Trophoblast cell (in vitro differentiated cells and primary cell): ENCODE measurements at regions not wholly inside any gene's neighbourhood (a gene's known extent, or its start where the extent isn't known, plus 50 kb on each side); places are given as distances from the start of the nearest gene placed in this dataset.

Experiments
- DNase-seq, 2 donors: peaks; one replicate each; pipeline ENCODE4 v3.0.0-alpha.2; 2016
- H2AFZ ChIP-seq: 2 replicates; pipeline ENCODE4 v1.6.1; 2013; ENCODE audit warnings: low read length, moderate library complexity, mild to moderate bottlenecking; ENCODE audit not compliant: insufficient read depth, poor library complexity
- H2AK5ac ChIP-seq: 2 replicates; pipeline ENCODE4 v1.6.1; 2013; ENCODE audit warnings: mild to moderate bottlenecking, low read length
- H2BK120ac ChIP-seq: 2 replicates; pipeline ENCODE4 v1.6.1; 2013; ENCODE audit warnings: low read length, mild to moderate bottlenecking, moderate library complexity; ENCODE audit not compliant: insufficient read depth, poor library complexity
- H2BK12ac ChIP-seq: 2 replicates; pipeline ENCODE4 v1.6.1; 2013; ENCODE audit warnings: mild to moderate bottlenecking, low read length, moderate library complexity
- H2BK5ac ChIP-seq: 2 replicates; pipeline ENCODE4 v1.6.1; 2013; ENCODE audit warnings: low read length, low read depth, moderate library complexity, mild to moderate bottlenecking; ENCODE audit not compliant: poor library complexity
- H3K14ac ChIP-seq: 2 replicates; pipeline ENCODE4 v1.6.1; 2013; ENCODE audit warnings: mild to moderate bottlenecking, low read length
- H3K18ac ChIP-seq: 2 replicates; pipeline ENCODE4 v1.6.1; 2013; ENCODE audit warnings: mild to moderate bottlenecking, low read length
- H3K23ac ChIP-seq: 2 replicates; pipeline ENCODE4 v1.6.1; 2013; ENCODE audit warnings: low read length
- H3K27ac ChIP-seq: 2 replicates; pipeline ENCODE4 v1.5.1; 2013; ENCODE audit warnings: low read depth, mild to moderate bottlenecking, inconsistent platforms, low read length, moderate library complexity
- H3K27me3 ChIP-seq: 2 replicates; pipeline ENCODE4 v1.6.1; 2013; ENCODE audit warnings: inconsistent platforms, mild to moderate bottlenecking, low read length, moderate library complexity; ENCODE audit not compliant: insufficient read depth
- H3K36me3 ChIP-seq, 2 experiments: 1 replicate in 1 of 2; 2 replicates in 1 of 2; pipeline ENCODE4 v1.6.1; 2013; ENCODE audit warnings: low read length in 2 of 2, mild to moderate bottlenecking in 2 of 2, moderate library complexity in 1 of 2; ENCODE audit not compliant: insufficient read depth in 2 of 2, control insufficient read depth in 1 of 2
- H3K4ac ChIP-seq: 2 replicates; pipeline ENCODE4 v1.6.1; 2013; ENCODE audit warnings: low read depth, mild to moderate bottlenecking, low read length, moderate library complexity
- H3K4me1 ChIP-seq, 2 experiments: 1 replicate in 1 of 2; 2 replicates in 1 of 2; pipeline ENCODE4 v1.6.1; 2013; ENCODE audit warnings: low read length in 2 of 2, mild to moderate bottlenecking in 2 of 2, moderate library complexity in 1 of 2; ENCODE audit not compliant: insufficient read depth in 2 of 2, control insufficient read depth in 1 of 2
- H3K4me2 ChIP-seq: 2 replicates; pipeline ENCODE4 v1.6.1; 2013; ENCODE audit warnings: inconsistent platforms, mild to moderate bottlenecking, low read length, moderate library complexity
- H3K4me3 ChIP-seq: 2 replicates; pipeline ENCODE4 v1.5.1; 2013; ENCODE audit warnings: mild to moderate bottlenecking, low read depth, low read length, inconsistent platforms
- H3K79me1 ChIP-seq: one replicate; pipeline ENCODE4 v1.6.1; 2013; ENCODE audit warnings: low read length
- H3K79me2 ChIP-seq: 2 replicates; pipeline ENCODE4 v1.6.1; 2013; ENCODE audit warnings: low read length, mild to moderate bottlenecking; ENCODE audit not compliant: control insufficient read depth, insufficient read depth, poor library complexity
- H3K9ac ChIP-seq: 2 replicates; pipeline ENCODE4 v1.6.1; 2013; ENCODE audit warnings: mild to moderate bottlenecking, low read length
- H3K9me3 ChIP-seq: 2 replicates; pipeline ENCODE4 v1.6.1; 2013; ENCODE audit warnings: low read depth, mild to moderate bottlenecking, control low read depth, inconsistent platforms, low read length; ENCODE audit not compliant: insufficient read depth
- H4K12ac ChIP-seq: 2 replicates; pipeline ENCODE4 v1.6.1; 2013; ENCODE audit warnings: low read depth, mild to moderate bottlenecking, low read length, moderate library complexity
- H4K8ac ChIP-seq: 2 replicates; pipeline ENCODE4 v1.6.1; 2013; ENCODE audit warnings: low read depth, mild to moderate bottlenecking, low read length, moderate library complexity
- H4K91ac ChIP-seq: one replicate; pipeline ENCODE4 v1.6.1; 2013; ENCODE audit warnings: low read depth, mild to moderate bottlenecking, low read length, moderate library complexity
- WGBS: extraction: QIAGEN DNeasy Blood & Tissue Kit; methylation state at CpG from one replicate; pipeline ENCODE4 v1.1.7; 2013; ENCODE audit warnings: missing lambda C conversion rate; ENCODE audit not compliant: insufficient read length, insufficient coverage; ENCODE audit errors: extremely low coverage; 5-methylcytosine and 5-hydroxymethylcytosine counted together

DNA sequence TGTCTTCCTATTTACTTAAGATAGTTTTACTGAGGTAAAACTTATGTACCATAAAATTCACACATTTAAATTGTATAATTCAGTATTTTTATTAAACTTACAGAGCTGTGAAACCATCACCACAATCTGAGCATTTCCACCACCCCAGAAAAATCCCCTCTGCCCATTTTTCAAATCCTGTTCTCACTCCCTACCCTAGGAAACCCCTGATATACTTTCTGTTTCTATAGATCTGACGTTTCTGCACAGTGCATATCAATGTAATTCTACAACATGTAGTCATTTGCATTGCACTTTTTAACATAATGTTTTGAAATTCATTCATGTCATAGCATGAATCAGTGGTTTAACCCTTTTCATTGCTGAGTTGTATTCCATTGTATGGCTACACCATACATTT is 96.7 kb upstream of the OPRM1 start:
- Histone ChIP-seq H4K91ac (no peak overlapping the region), H3K4me3 (no peak overlapping the region), H3K79me1 (no peaks in the 10 kb centered on the region), H2BK120ac (no peak overlapping the region), H3K79me2 (no peaks in the 10 kb centered on the region), H2AFZ (no peak overlapping the region), H3K4ac (no peak overlapping the region), H2BK12ac (no peak overlapping the region), H3K23ac (no peak overlapping the region), H3K14ac (no peak overlapping the region), H3K9me3 (no peaks in the 10 kb centered on the region), H3K36me3 (no peaks in the 10 kb centered on the region), H3K18ac (no peak overlapping the region), H2BK5ac (no peak overlapping the region), H4K12ac (no peak overlapping the region), H4K8ac (no peak overlapping the region), H3K27me3 (no peaks in the 10 kb centered on the region), H3K4me1 (peaks cover 0 to 2% of the 10 kb centered on the region in 2 experiments), H3K9ac (no peak overlapping the region), H3K27ac (no peak overlapping the region), H3K4me2 (no peak overlapping the region), H2AK5ac (no peak overlapping the region)
- no peak for DNase-seq
- no CpG with 5 or more reads among the region's 1 CpG for WGBS

DNA sequence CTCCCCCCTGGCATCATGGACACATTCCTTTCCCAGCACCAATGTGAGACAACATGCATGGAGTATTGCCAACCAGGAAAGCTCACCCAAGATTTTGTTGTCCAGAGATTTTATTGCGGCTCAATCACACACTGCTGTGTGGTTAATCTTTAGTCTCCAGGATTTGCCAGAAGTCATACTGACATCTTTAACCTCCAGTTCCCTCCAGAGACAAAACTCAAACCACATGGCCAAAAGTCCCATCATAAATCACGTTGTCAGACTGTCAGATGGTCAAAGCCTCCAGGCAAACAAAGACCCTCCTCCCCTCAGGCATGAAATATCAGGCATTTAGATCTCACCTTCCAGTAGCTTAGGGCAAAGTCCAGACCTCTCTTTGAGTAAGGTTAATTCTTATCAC is 97.3 kb upstream of the OPRM1 start:
- Histone ChIP-seq H3K14ac (no peak overlapping the region), H3K27me3 (no peaks in the 10 kb centered on the region), H4K12ac (no peak overlapping the region), H3K9ac (no peak overlapping the region), H3K36me3 (no peaks in the 10 kb centered on the region), H3K9me3 (no peaks in the 10 kb centered on the region), H4K91ac (no peak overlapping the region), H3K4ac (no peak overlapping the region), H2AK5ac (no peak overlapping the region), H3K23ac (no peak overlapping the region), H3K79me1 (no peaks in the 10 kb centered on the region), H3K4me2 (no peak overlapping the region), H3K4me1 (peaks cover 0 to 2% of the 10 kb centered on the region in 2 experiments), H2AFZ (no peak overlapping the region), H3K27ac (no peak overlapping the region), H2BK5ac (no peak overlapping the region), H3K79me2 (no peaks in the 10 kb centered on the region), H3K4me3 (no peak overlapping the region), H2BK12ac (no peak overlapping the region), H2BK120ac (no peak overlapping the region), H3K18ac (no peak overlapping the region), H4K8ac (no peak overlapping the region)
- WGBS, result no CpG with 5 or more reads among the region's 2 CpGs
- no peak for DNase-seq

- Histone ChIP-seq H4K12ac (no peak overlapping the region), H2BK120ac (no peak overlapping the region), H3K9me3 (no peaks in the 10 kb centered on the region), H4K91ac (no peak overlapping the region), H3K27me3 (no peaks in the 10 kb centered on the region), H2AK5ac (no peak overlapping the region), H2AFZ (no peak overlapping the region), H3K4me2 (no peak overlapping the region), H3K36me3 (no peaks in the 10 kb centered on the region), H3K4me1 (peaks cover 0 to 2% of the 10 kb centered on the region in 2 experiments), H3K27ac (no peak overlapping the region), H3K4ac (no peak overlapping the region), H3K4me3 (no peak overlapping the region), H4K8ac (no peak overlapping the region), H3K79me1 (no peaks in the 10 kb centered on the region), H3K79me2 (no peaks in the 10 kb centered on the region), H3K9ac (no peak overlapping the region), H2BK12ac (no peak overlapping the region), H3K14ac (no peak overlapping the region), H3K18ac (no peak overlapping the region), H2BK5ac (no peak overlapping the region), H3K23ac (no peak overlapping the region)
- no peak for DNase-seq
- WGBS, result no CpG with 5 or more reads among the region's 10 CpGs
Observed at GRCh38 chr6:153938876-153939275, 100.2 kb upstream of the OPRM1 start.

- H4K91ac ChIP-seq, result no peak overlapping the region
- H3K9me3 ChIP-seq, result no peaks in the 10 kb centered on the region
- H3K4me1 ChIP-seq, result no peaks in the 10 kb centered on the region
- H3K9ac ChIP-seq, result no peak overlapping the region
- no peaks in the 10 kb centered on the region for H3K79me2 ChIP-seq
- H3K27ac ChIP-seq, result no peak overlapping the region
- no peaks in the 10 kb centered on the region for H3K79me1 ChIP-seq
- no peaks in the 10 kb centered on the region for H3K27me3 ChIP-seq
- DNase-seq, result no peak
- no peak overlapping the region for H2BK12ac ChIP-seq
- no peak overlapping the region for H4K8ac ChIP-seq
- no peak overlapping the region for H2BK120ac ChIP-seq
- H2AK5ac ChIP-seq, result no peak overlapping the region
- no peak overlapping the region for H3K14ac ChIP-seq
- H3K4me2 ChIP-seq, result no peak overlapping the region
- no peak overlapping the region for H2BK5ac ChIP-seq
- H2AFZ ChIP-seq, result no peak overlapping the region
- H3K4me3 ChIP-seq, result no peak overlapping the region
- H3K36me3 ChIP-seq, result no peaks in the 10 kb centered on the region
- no peak overlapping the region for H3K18ac ChIP-seq
- no peak overlapping the region for H3K23ac ChIP-seq
- H3K4ac ChIP-seq, result no peak overlapping the region
- no peak overlapping the region for H4K12ac ChIP-seq
- WGBS, result no CpG with 5 or more reads among the region's 3 CpGs
Observed at GRCh38 chr6:153931431-153931830, 107.6 kb upstream of the OPRM1 start.
